ENCODE measurements at regions not wholly inside any gene's neighbourhood (a gene's known extent, or its start where the extent isn't known, plus 50 kb on each side); places are given as distances from the start of the nearest gene placed in this dataset. TPM values are rescaled to one million over a fixed set of nuclear protein-coding genes. Genes with fewer than 3 reads are reported as not detected.

DNA sequence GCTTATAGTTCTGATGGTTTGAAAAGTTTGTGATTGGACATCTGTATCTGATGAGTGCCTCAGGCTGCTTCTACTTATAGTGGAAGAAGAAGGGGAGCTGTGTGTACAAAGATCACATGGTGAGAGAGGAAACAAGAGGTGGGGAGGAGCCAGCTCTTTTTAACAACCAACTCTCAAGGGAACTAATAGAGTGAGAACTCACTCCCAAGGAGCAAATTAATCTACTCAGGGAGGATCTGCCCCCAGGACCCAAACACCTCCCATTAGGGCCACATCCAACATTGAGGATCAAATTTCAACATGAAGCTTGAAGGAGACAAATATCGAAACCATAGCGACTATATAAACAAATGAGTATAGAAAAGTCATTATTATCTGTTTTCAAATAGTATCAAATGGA is 64.7 kb upstream of the PRLR start:
- DNase-seq (ENCODE audit: low spot score) (no peak), ATAC-seq (ENCODE audit: low FRiP score) (no peak)
- no peak for TF ChIP-seq CTCF (IDR thresholded peaks at IDR 0.05)

- TF ChIP-seq CTCF (IDR thresholded peaks at IDR 0.05), result no peak
- DNase-seq (ENCODE audit: low spot score) (no peak), ATAC-seq (ENCODE audit: low FRiP score) (no peak)
Observed at GRCh38 chr5:35294017-35294416, 63.7 kb upstream of the PRLR start.

DNA sequence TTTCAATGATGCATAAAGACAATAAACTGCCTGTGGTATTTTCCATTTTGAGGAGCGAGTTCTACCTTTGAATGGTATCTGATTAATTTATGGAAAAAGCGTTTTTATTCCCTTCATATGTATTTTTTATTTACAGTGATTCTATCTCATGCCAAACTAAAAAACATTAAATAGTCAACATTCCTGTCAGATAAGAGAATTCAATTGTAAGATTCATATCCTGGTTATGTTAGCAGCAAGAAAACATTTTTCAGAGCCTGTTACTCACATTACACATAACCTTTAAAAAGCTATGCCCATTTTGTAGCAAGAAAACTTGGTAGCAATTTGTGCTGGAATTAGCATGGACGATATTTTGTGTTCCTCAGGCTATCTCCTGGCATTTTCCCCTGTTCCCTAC is 55.1 kb upstream of the PRLR start:
- no peak for TF ChIP-seq CTCF (IDR thresholded peaks at IDR 0.05)
- no peak for DNase-seq (ENCODE audit: low spot score)
- ATAC-seq (ENCODE audit: low FRiP score), result no peak

- no peak for TF ChIP-seq CTCF (IDR thresholded peaks at IDR 0.05)
- no peak for DNase-seq (ENCODE audit: low spot score)
- no peak for ATAC-seq (ENCODE audit: low FRiP score)
Observed at GRCh38 chr5:35285011-35285410, 54.7 kb upstream of the PRLR start.

GRCh38 chr5:35284364-35284763 is 54.1 kb upstream of the PRLR start:
- TF ChIP-seq CTCF (IDR thresholded peaks at IDR 0.05), result no peak
- DNase-seq (ENCODE audit: low spot score), result no peak
- no peak for ATAC-seq (ENCODE audit: low FRiP score)

DNA sequence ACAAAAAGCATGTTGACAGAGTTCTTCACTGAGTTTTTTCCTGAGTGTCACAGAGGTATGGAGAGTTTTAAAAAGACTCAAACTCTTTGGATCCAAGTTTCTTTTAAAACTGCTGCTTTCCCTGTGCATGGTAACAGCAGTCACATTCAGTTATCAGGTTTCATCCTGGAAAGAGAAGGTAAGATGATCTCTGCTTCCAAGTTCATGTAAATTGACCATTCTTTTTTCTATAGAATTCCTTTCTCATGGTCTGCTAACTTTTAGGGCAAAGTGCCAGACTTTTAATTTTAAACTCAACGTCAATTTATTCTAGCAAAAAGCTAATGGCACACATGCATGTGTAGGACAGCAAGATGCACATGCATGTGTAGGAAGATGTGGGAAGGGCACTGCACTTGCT is 52.5 kb upstream of the PRLR start:
- ATAC-seq (ENCODE audit: low FRiP score) (no peak), DNase-seq (ENCODE audit: low spot score) (no peak)
- no peak for TF ChIP-seq CTCF (IDR thresholded peaks at IDR 0.05)

GRCh38 chr5:35281613-35282012 is 51.3 kb upstream of the PRLR start:
- no peak for TF ChIP-seq CTCF (IDR thresholded peaks at IDR 0.05)
- ATAC-seq (ENCODE audit: low FRiP score) (no peak), DNase-seq (ENCODE audit: low spot score) (no peak)

Small RNA genes lying in the stretch of these regions (small RNA-seq; reads per million reads assigned to genes)
- not detected for gene RF00012

Measured in omental fat pad (tissue), 3 donors.